SIG-M5 treated with dmso at 0.1 percent for 504 hours (cell line): ENCODE measurements at regions not wholly inside any gene's neighbourhood (a gene's known extent, or its start where the extent isn't known, plus 50 kb on each side); places are given as distances from the start of the nearest gene placed in this dataset.

Source experiments
- DNase-seq: peaks from one replicate; lab custom pipeline; 2025; ENCODE audit not compliant: unreplicated experiment; lab: John Stamatoyannopoulos, UW

- DNase-seq, result no peak
These were observed 136.3 kb downstream of the FOXD1 start for GRCh38 chr5:73312146-73312871.

- DNase-seq, result no peak
These were observed 137.1 kb downstream of the FOXD1 start for GRCh38 chr5:73311291-73312110.

- no peak for DNase-seq
These were observed 134.8 kb downstream of the TMEM174 start for GRCh38 chr5:73307645-73308355.

GRCh38 chr5:73306741-73307275 lies 133.8 kb downstream of the TMEM174 start:
- DNase-seq, result no peak

- DNase-seq, result no peak
These were observed 133.2 kb downstream of the TMEM174 start for GRCh38 chr5:73306078-73306719.

GRCh38 chr5:73305386-73305785 lies 132.4 kb downstream of the TMEM174 start:
- no peak for DNase-seq

GRCh38 chr5:73304381-73304780 lies 131.4 kb downstream of the TMEM174 start:
- DNase-seq, result no peak

- DNase-seq, result no peak
These were observed 130.4 kb downstream of the TMEM174 start for GRCh38 chr5:73303148-73304079.

- no peak for DNase-seq
These were observed 129.8 kb downstream of the TMEM174 start for GRCh38 chr5:73302797-73303147.

- no peak for DNase-seq
These were observed 128.4 kb downstream of the TMEM174 start for GRCh38 chr5:73301208-73301901.

GRCh38 chr5:73300337-73301207 lies 127.6 kb downstream of the TMEM174 start:
- DNase-seq, result no peak

- no peak for DNase-seq
These were observed 126.8 kb downstream of the TMEM174 start for GRCh38 chr5:73299665-73300336.

- DNase-seq, result no peak
These were observed 126.0 kb downstream of the TMEM174 start for GRCh38 chr5:73298772-73299630.

- no peak for DNase-seq
These were observed 125.3 kb downstream of the TMEM174 start for GRCh38 chr5:73298251-73298771.

GRCh38 chr5:73297430-73297829 lies 124.4 kb downstream of the TMEM174 start:
- no peak for DNase-seq

GRCh38 chr5:73296772-73297171 lies 123.8 kb downstream of the TMEM174 start:
- no peak for DNase-seq

- no peak for DNase-seq
These were observed 122.9 kb downstream of the TMEM174 start for GRCh38 chr5:73295921-73296320.
